GM11168 (cell line): ENCODE measurements at regions not wholly inside any gene's neighbourhood (a gene's known extent, or its start where the extent isn't known, plus 50 kb on each side); places are given as distances from the start of the nearest gene placed in this dataset.

Experiments used
- in situ Hi-C: fragments of 300-500 bp; cut with MboI; formaldehyde crosslinking; loops from one replicate; pipeline ENCODE4 v1.12.0; 2022; ENCODE audit warnings: low sequenced_read_pairs; ENCODE audit not compliant: unreplicated experiment

DNA sequence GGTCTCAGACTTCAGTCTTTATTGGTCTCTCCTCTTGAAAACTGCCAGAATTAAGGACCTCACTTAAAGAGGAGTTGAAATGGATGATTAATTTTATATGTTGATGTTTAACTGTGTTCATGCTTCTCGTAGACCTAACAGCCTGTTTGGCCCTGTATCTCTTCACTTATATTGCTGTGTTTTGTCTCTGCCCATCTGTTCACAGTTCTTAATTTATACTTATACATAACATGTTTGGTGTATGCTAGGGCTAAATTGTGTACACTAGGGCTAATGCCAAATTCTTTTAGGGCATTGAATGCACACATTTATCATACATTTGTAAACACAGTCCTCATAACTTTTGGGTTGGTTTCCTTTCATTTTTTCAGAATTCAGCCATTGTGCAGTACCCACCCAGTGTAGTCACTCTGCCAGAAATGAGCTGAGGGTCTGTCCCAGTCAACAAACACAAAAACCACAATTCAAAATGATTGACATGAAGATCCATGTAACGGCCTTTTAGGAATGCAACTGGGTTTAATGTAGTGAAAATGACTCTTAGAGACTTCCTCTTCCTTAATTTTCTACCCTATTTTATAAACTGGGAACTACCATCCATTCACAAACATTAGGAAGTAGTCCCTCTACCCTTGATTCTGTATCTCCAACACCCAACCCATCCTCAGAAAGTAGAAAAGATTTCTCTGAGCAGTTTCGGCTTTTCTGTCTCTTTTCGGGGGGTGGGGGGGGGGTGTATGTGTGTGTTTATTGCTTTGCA, 668.8 kb upstream of the KLF4 start:
- in situ Hi-C loops: no loop called here

GRCh38 chr9:108156270-108156998, 666.9 kb upstream of the KLF4 start:
- in situ Hi-C loops: no loop called here

- in situ Hi-C loops: no loop called here
Observed at GRCh38 chr9:108153416-108153815, 663.8 kb upstream of the KLF4 start.

GRCh38 chr9:108150736-108151586, 661.4 kb upstream of the KLF4 start:
- in situ Hi-C loops: no loop called here

GRCh38 chr9:108149326-108149725, 659.8 kb upstream of the KLF4 start:
- in situ Hi-C loops: no loop called here

DNA sequence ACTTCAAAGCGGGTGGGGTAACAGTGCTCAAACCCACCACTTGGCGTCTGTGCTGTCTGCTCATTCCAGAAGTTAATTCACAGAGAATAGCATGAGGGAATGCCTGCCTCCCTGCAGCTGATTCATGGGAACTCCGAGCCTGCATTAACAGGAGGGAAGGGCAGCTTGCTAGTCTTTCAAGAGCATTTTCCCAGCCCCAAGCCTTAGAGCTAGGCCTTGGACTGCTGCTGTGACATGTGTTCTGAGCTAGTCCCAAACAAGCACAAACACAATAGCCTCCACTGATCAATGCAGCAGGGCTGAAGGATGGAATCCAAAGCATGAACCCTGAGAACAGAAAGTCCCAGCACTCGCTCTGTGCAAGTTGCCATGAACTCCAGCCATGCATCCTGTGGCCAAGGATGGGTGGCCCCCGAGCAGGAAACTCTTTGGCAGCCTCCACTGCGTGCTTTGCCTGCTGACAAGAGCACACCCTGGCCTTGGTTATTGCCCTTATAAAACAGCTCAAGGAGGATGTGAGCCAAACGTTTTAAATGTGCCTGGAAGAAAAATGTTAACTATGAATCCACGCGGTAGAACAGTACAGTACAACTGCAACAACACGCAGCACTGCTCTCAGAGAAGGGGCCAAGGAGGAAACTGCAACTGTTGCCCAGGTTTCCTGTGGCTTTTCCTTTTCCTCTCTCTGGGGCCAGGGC, 653.1 kb upstream of the KLF4 start:
- in situ Hi-C loops: no loop called here

GRCh38 chr9:108142142-108142503, 652.6 kb upstream of the KLF4 start:
- in situ Hi-C loops: no loop called here

GRCh38 chr9:108139900-108140299, 650.3 kb upstream of the KLF4 start:
- in situ Hi-C loops: no loop called here

GRCh38 chr9:108138516-108138915, 648.9 kb upstream of the KLF4 start:
- in situ Hi-C loops: no loop called here

DNA sequence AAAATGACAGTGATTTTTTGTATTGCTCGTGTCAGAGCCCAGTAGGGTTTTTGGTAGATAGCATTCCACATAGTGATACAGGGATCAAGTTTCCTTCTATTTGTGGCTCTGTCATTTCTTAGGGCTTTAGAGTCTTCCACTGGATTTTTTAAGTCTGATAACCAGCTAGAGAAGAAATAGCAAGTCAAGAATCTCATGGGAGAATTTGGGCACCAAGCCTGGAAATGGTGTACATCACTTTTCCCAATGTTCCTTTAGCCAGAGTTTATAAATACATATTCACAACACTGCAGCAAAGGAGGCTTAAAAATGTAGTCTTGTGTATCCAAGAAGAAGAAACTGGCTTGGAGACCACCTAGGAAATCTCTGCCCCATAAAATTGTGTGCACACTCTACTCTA, 647.1 kb upstream of the KLF4 start:
- in situ Hi-C loops: no loop called here

DNA sequence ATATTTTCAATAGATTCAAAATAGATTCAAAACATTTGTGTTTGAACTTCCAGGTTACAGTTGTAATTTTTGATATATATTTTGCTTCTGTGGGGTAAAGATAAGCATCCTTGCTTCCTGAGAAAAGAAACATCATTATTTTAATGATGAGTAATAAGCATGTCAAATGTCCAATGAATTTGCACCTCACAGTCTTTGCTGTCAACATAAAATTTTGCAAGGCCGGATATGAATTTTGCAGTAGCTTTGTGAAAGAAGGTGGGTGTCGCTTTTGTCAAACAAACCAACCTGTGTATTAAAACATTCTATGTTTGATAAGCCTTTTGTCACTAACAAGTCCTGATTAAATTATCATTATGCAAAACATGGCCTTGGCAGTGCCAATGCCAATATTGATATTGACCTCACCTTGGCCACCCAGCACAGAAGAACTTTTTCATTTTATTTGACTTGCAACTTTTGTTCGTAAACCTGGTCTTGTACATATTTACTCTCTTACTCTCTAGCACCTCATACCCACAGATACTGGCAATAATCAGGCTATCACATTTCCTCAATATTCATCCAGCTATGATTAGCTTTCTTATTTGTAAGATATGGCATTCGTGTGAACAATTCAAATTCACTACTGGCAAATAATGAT, 645.0 kb upstream of the KLF4 start:
- in situ Hi-C loops: no loop called here

- in situ Hi-C loops: no loop called here
Observed at GRCh38 chr9:108133680-108134079, 644.1 kb upstream of the KLF4 start.

DNA sequence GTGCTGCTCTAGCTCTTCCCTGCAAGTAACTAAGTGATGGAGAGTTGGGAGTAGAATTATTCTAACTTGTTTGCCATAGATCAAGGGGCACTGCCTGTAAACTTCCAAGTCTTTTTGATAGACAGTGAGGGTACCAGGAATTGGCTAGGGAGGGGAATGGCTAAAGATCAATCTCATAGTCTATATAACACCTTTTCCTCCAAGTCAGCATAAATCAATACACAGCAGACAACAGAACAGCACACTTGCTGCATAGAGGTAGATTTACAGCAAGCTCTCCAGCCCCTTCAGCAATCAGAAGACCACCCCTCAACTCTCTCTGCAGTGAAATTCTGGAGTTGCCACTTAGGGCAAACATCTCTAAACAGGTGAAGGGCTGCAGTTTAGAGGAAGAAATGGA, 643.5 kb upstream of the KLF4 start:
- in situ Hi-C loops: no loop called here

- in situ Hi-C loops: no loop called here
Observed at GRCh38 chr9:108130905-108131304, 641.3 kb upstream of the KLF4 start.

DNA sequence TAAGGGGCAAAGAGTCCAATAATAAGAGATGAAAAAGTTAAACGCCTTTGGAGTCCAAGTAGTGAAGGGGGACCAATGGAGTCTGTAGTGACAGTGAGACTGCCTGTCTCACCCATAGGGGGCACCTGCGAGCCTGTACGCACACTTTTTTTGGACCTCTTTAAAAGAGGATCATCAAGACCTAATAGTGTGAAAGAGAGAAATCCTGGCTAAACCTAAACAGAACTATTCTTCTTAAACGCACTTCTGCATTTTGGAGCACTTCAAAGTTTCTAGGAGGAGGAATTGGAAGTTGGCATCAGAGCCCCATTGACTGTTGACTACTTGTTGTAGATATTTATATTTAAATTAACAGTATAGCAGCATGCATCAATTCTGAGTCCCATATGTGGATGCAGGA, 636.1 kb upstream of the KLF4 start:
- in situ Hi-C loops: no loop called here

GRCh38 chr9:108119530-108120113, 630.1 kb upstream of the KLF4 start:
- in situ Hi-C loops: no loop called here

DNA sequence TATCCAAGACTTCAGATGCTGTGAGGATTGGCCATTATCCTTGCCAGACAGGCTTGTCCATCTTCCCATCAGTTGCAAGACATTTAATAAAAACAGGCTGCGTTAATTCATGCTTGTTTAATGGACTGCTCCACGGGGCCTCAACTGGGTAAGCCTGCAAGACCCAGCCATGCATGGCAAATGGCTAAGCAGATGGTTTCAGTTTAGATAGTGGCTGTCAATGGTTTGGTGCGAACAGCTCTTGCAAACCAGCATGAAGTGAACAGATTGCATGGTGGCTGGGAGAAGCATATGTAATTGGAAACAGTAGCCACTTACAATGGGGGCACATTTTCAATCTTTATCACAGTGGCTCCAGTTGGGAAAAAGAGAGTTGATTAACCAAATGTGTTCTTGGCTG, 628.2 kb upstream of the KLF4 start:
- in situ Hi-C loops: no loop called here

DNA sequence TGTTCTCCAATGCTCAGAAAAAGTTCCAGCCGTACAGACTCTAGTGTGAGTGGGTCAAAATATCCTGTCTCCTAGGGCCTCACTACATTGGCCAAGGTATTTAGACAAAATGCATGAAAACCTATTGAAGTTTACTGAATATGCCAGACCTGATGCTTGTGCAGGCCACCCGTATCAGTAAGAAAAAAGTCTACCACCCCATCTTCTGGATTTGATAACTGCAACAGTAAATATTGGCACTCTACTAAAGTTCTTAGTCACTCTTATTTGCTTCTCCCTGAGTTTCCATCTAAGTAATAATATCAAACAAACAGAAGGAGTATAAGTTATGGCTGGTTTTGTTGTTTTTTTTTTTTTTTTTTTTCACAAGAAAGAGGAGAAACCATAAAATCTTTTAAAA, 627.7 kb upstream of the KLF4 start:
- in situ Hi-C loops: no loop called here

- in situ Hi-C loops: no loop called here
Observed at GRCh38 chr9:108113596-108113995, 624.0 kb upstream of the KLF4 start.
